Motor neuron (in vitro differentiated cells): ENCODE measurements at regions not wholly inside any gene's neighbourhood (a gene's known extent, or its start where the extent isn't known, plus 50 kb on each side); places are given as distances from the start of the nearest gene placed in this dataset.

Experiments
- ATAC-seq, 8 experiments: fragments of 200-7000 bp; cut with Tn5 transposase; replicated peaks in 6 of 8; 2 replicates each; pipeline ENCODE4 v1.8.0; 2021; ENCODE audit warnings: mild to moderate bottlenecking in 8 of 8, moderate library complexity in 8 of 8
- H3K27ac ChIP-seq, 2 donors: fragments of 250-450 bp; sonication (Bioruptor Pico); 2 replicates each; pipeline ENCODE4 v1.9.0; 2021; ENCODE audit warnings: antibody characterized with exemption in 2 of 2, mild to moderate bottlenecking in 2 of 2, moderate library complexity in 1 of 2
- H3K4me1 ChIP-seq, 2 donors: fragments of 250-450 bp; sonication (Bioruptor Pico); replicated peaks in 1 of 2; 2 replicates each; pipeline ENCODE4 v1.6.1; 2021; ENCODE audit warnings: antibody characterized with exemption in 2 of 2, mild to moderate bottlenecking in 2 of 2, moderate library complexity in 1 of 2
- H3K4me3 ChIP-seq, 5 donors: fragments of 250-450 bp; sonication (Bioruptor Pico); 2 replicates each; pipeline ENCODE4 v1.9.0; 2021; ENCODE audit warnings: antibody characterized with exemption in 5 of 5, mild to moderate bottlenecking in 5 of 5, moderate library complexity in 4 of 5
- WGBS, 10 experiments: fragments of 450-650 bp; shearing (Covaris generic); methylation state at CpG; one replicate each; pipeline ENCODE4 v1.0.0; 2022; 5-methylcytosine and 5-hydroxymethylcytosine counted together
- in situ Hi-C, 9 experiments: fragments of 400-800 bp; cut with MboI; loops; one replicate each; pipeline ENCODE4 v1.15.0; 2021; ENCODE audit warnings: low sequenced_read_pairs in 9 of 9, low pct_unique_long_range_greater_than_20kb in 2 of 9; ENCODE audit not compliant: unreplicated experiment in 9 of 9

GRCh38 chr2:5751873-5752482, 59.8 kb downstream of the SOX11 start:
- in situ Hi-C loops: no loop called here
- peaks cover 4 to 11% of the 10 kb centered on the region in 2 donors for H3K4me1 ChIP-seq
- ATAC-seq: peak in 3 of 8 experiments; percentile 31 to 67 (median 63)
- no peak overlapping the region for H3K4me3 ChIP-seq
- WGBS, 10 experiments: 0 to 73% (median 23%) methylated on average over 1 to 5 of the region's 5 CpGs; no CpG with 5 or more reads in 2 of the 10 experiments
- H3K27ac ChIP-seq: no peak overlapping the region

- H3K4me3 ChIP-seq: no peak overlapping the region
- 0 to 80% (median 44%) methylated on average over 1 to 12 of the region's 15 CpGs; no CpG with 5 or more reads in 2 of the 10 experiments for WGBS, 10 experiments
- ATAC-seq: peak in 5 of 8 experiments; percentile 57 to 85 (median 84)
- H3K4me1 ChIP-seq: peaks cover 4 to 11% of the 10 kb centered on the region in 2 donors
- no peak overlapping the region for H3K27ac ChIP-seq
- in situ Hi-C loops: no loop called here
Observed at GRCh38 chr2:5756272-5756671, 64.1 kb downstream of the SOX11 start.

- no peak overlapping the region for H3K4me3 ChIP-seq
- in situ Hi-C loops: no loop called here
- 54 to 100% (median 91%) methylated on average over 3 to 5 of the region's 5 CpGs; no CpG with 5 or more reads in 3 of the 10 experiments for WGBS, 10 experiments
- peaks cover 0 to 11% of the 10 kb centered on the region in 2 donors for H3K4me1 ChIP-seq
- no peak overlapping the region for H3K27ac ChIP-seq
- ATAC-seq: no peak
Observed at GRCh38 chr2:5758346-5758745, 66.2 kb downstream of the SOX11 start.

GRCh38 chr2:5759949-5760348, 67.8 kb downstream of the SOX11 start:
- ATAC-seq: no peak
- Histone ChIP-seq H3K4me3 (no peak overlapping the region), H3K27ac (no peak overlapping the region), H3K4me1 (peaks cover 0 to 11% of the 10 kb centered on the region in 2 donors)
- in situ Hi-C loops: no loop called here
- 0 to 100% (median 90%) methylated on average over 1 to 3 of the region's 3 CpGs; no CpG with 5 or more reads in 1 of the 10 experiments for WGBS, 10 experiments

GRCh38 chr2:5763531-5763930, 71.3 kb downstream of the SOX11 start:
- Histone ChIP-seq H3K4me3 (no peak overlapping the region), H3K4me1 (peaks cover 5 to 14% of the 10 kb centered on the region in 2 donors), H3K27ac (no peak overlapping the region)
- in situ Hi-C loops: no loop called here
- WGBS, 10 experiments: 18 to 100% (median 76%) methylated on average over 2 to 3 of the region's 3 CpGs; no CpG with 5 or more reads in 2 of the 10 experiments
- ATAC-seq: no peak

- H3K27ac ChIP-seq: no peak overlapping the region
- in situ Hi-C loops: no loop called here
- no peak for ATAC-seq
Observed at GRCh38 chr2:5764041-5764440, 71.9 kb downstream of the SOX11 start.

GRCh38 chr2:5766056-5766455, 73.9 kb downstream of the SOX11 start:
- no peak overlapping the region for H3K4me3 ChIP-seq
- no peak overlapping the region for H3K27ac ChIP-seq
- 0 to 78% (median 38%) methylated on average over 1 to 2 of the region's 2 CpGs; no CpG with 5 or more reads in 1 of the 10 experiments for WGBS, 10 experiments
- H3K4me1 ChIP-seq: peaks cover 5 to 14% of the 10 kb centered on the region in 2 donors
- ATAC-seq: peak in 2 of 8 experiments; percentile 15 to 25
- in situ Hi-C loops: no loop called here

More at GRCh38 chr2:5764041-5764440, 71.9 kb downstream of the SOX11 start:
- 5 to 88% (median 75%) methylated on average over 2 to 5 of the region's 5 CpGs; no CpG with 5 or more reads in 1 of the 10 experiments for WGBS, 10 experiments
- no peak overlapping the region for H3K4me3 ChIP-seq
- H3K4me1 ChIP-seq: peaks cover 5 to 14% of the 10 kb centered on the region in 2 donors

GRCh38 chr2:5766561-5766960, 74.4 kb downstream of the SOX11 start:
- H3K27ac ChIP-seq: peak overlapping the region in 1 of 2 donors; percentile 43
- no peak overlapping the region for H3K4me3 ChIP-seq
- WGBS, 10 experiments: 0 to 88% (median 46%) methylated on average over 1 to 2 of the region's 2 CpGs; no CpG with 5 or more reads in 4 of the 10 experiments
- ATAC-seq: peak in 5 of 8 experiments; percentile 72 to 92 (median 85)
- H3K4me1 ChIP-seq: peaks cover 5 to 14% of the 10 kb centered on the region in 2 donors
- in situ Hi-C loops: no loop called here

- H3K4me1 ChIP-seq: no peaks in the 10 kb centered on the region
- H3K4me3 ChIP-seq: no peak overlapping the region
- no peak for ATAC-seq
- in situ Hi-C loops: no loop called here
- H3K27ac ChIP-seq: no peak overlapping the region
- WGBS, 10 experiments: 0 to 100% (median 83%) methylated on average over 1 to 4 of the region's 4 CpGs
Observed at GRCh38 chr2:5777131-5777535, 84.9 kb downstream of the SOX11 start.

- 40 to 100% (median 92%) methylated on average over 1 to 9 of the region's 14 CpGs; no CpG with 5 or more reads in 3 of the 10 experiments for WGBS, 10 experiments
- ATAC-seq: no peak
- H3K4me3 ChIP-seq: no peak overlapping the region
- in situ Hi-C loops: no loop called here
- no peak overlapping the region for H3K27ac ChIP-seq
- H3K4me1 ChIP-seq: no peaks in the 10 kb centered on the region
Observed at GRCh38 chr2:5781679-5782078, 89.5 kb downstream of the SOX11 start.

- no peaks in the 10 kb centered on the region for H3K4me1 ChIP-seq
- in situ Hi-C loops: no loop called here
- no peak overlapping the region for H3K4me3 ChIP-seq
- ATAC-seq: no peak
- 48 to 100% (median 91%) methylated on average over 2 to 6 of the region's 6 CpGs; no CpG with 5 or more reads in 1 of the 10 experiments for WGBS, 10 experiments
- H3K27ac ChIP-seq: no peak overlapping the region
Observed at GRCh38 chr2:5782103-5782502, 89.9 kb downstream of the SOX11 start.

- no peak for ATAC-seq
- in situ Hi-C loops: no loop called here
Observed at GRCh38 chr2:5788447-5788846, 96.3 kb downstream of the SOX11 start.

GRCh38 chr2:5791371-5791770, 99.2 kb downstream of the SOX11 start:
- WGBS, 10 experiments: 47 to 100% (median 81%) methylated on average over 2 to 6 of the region's 7 CpGs; no CpG with 5 or more reads in 3 of the 10 experiments
- H3K4me3 ChIP-seq: no peak overlapping the region
- in situ Hi-C loops: no loop called here
- no peak for ATAC-seq
- H3K27ac ChIP-seq: no peak overlapping the region
- peaks cover 0 to 5% of the 10 kb centered on the region in 2 donors for H3K4me1 ChIP-seq

More at GRCh38 chr2:5788447-5788846, 96.3 kb downstream of the SOX11 start:
- Histone ChIP-seq H3K27ac (no peak overlapping the region), H3K4me3 (no peak overlapping the region), H3K4me1 (peaks cover 0 to 2% of the 10 kb centered on the region in 2 donors)

- in situ Hi-C loops: no loop called here
- Histone ChIP-seq H3K27ac (no peak overlapping the region), H3K4me1 (peaks cover 0 to 5% of the 10 kb centered on the region in 2 donors), H3K4me3 (no peak overlapping the region)
- no peak for ATAC-seq
- 30 to 95% (median 88%) methylated on average over 3 to 6 of the region's 6 CpGs; no CpG with 5 or more reads in 5 of the 10 experiments for WGBS, 10 experiments
Observed at GRCh38 chr2:5794012-5794411, 101.8 kb downstream of the SOX11 start.
